Left ventricle myocardium superior (tissue), 1 donor: ENCODE measurements at regions not wholly inside any gene's neighbourhood (a gene's known extent, or its start where the extent isn't known, plus 50 kb on each side); places are given as distances from the start of the nearest gene placed in this dataset.

ENCODE experiments used
- ATAC-seq: fragments of 200-7000 bp; cut with Tn5 transposase; one replicate; pipeline ENCODE4 v1.9.1; 2020; ENCODE audit warnings: mild to moderate bottlenecking, moderate library complexity
- DNase-seq: peaks from one replicate; pipeline ENCODE4 v3.0.0-alpha.2; 2020
- intact Hi-C: fragments of 100-400 bp; cut with micrococcal nuclease; formaldehyde crosslinking; loops from one replicate; pipeline ENCODE4 v1.11.0; 2022
- donor health status: DM: no; HTN: yes; CAD: no; lungs with severe emphysema.

DNA sequence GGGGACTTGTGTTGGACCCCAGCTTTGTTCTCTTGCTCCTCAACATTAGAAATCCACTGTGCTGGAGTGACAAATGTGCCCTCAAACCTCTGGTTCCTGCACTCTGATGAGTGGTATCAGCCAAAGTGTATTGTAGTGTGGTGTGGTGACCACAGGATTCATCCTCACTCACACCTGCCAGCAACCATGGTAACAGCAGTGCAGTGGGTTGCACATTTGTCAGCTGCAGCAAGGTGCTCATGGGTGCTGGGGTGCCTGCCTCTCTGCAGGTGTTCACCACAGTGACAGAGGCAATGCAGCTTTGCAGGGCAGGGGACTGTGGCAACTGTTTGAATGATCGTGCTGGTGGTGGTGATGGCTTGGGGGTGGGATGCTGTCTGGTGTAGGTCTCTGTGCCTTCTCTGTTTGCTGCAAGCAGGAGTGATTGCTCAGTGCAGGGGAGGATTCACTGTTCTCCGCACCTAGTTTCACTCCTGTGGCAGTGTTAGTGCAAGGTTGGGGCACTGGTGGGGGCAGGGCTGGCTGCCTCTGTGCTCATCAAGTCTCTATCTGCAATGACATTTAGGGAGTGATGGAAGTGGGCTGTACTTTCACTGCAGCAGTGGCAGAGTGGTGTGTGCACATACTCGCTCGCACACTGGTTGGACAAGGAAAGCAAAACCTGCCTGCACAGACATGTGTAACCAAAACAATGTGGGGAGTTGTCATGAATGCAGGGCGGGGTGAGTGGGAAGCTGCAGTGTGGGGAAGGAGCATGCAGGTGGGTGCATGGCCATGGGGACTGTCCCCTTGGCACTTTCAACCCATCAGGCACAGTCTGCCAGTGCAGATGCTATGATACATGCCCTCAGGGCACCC, 301.1 kb downstream of the PIK3C3 start:
- intact Hi-C loops: no loop called here
- ATAC-seq (no peak), DNase-seq (no peak)

DNA sequence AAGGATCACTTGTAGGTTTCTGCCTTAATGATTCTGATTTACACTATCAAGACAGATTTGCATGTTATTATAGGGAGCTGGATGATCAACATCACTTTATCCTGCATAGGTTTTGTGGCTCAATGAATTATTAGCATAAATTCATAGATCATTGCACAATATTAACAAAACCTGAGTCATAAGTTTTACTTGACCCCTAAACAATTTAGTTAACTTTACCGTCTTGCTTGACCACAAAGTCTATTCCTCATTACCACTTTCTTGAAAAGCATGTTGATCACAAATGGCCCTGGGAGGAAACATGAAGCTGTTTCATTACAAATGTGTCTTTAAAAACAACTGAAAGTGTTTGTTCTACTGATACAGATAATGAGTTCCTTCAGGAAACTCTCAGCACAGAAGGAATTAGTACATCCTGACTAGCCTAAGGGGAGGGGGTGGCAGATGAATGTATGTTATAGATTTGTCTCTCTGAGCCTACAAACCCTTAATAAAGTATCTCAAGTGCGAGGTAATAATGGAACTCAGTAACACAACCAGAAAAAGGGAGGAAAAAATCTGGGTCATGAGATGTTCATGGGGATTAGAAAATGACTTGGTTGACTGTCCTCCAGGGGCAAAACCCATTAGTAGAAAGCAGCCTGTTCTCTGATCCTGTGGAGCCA, 303.4 kb downstream of the PIK3C3 start:
- DNase-seq: no peak
- no peak for ATAC-seq
- intact Hi-C loops: no loop called here

DNA sequence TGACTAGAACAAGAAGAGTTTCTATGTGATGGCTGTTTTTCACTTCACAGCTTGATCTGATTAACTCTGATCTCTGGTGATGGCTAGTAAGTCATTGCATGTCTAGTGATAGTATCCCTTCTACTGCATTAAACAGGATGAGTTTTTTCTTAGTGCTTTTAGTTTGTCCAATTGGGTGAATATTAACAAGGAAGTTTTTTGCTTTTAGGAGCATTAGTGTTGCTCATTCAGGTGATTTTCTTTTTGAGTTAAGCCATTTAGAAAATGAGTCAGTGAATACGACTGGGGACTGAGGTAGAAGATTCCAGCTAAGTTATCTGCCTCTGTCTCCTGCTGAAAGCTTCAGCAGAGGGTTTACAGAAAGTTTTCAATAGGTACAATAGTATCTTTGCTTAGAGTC, 306.7 kb downstream of the PIK3C3 start:
- intact Hi-C loops: no loop called here
- DNase-seq (no peak), ATAC-seq (no peak)

DNA sequence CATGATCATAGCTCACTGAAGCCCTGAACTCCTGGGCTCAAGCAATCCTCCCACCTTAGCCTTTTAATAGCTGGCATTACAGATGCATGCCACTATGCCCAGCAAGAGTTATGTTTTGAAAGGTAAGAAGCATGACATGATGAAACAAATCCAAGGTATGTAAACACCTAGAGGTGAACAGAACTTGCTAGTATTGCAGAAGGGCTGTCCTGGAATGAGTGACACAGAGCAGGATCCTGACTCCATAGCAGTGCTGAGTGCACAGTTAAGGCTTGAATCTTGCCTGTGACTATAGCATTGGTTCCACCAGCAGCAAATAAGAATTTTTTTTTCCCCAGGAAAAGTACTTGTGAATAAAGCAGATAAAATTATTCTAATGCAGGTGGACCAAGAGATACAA, 309.5 kb downstream of the PIK3C3 start:
- ATAC-seq (no peak), DNase-seq (no peak)
- intact Hi-C loops: no loop called here

DNA sequence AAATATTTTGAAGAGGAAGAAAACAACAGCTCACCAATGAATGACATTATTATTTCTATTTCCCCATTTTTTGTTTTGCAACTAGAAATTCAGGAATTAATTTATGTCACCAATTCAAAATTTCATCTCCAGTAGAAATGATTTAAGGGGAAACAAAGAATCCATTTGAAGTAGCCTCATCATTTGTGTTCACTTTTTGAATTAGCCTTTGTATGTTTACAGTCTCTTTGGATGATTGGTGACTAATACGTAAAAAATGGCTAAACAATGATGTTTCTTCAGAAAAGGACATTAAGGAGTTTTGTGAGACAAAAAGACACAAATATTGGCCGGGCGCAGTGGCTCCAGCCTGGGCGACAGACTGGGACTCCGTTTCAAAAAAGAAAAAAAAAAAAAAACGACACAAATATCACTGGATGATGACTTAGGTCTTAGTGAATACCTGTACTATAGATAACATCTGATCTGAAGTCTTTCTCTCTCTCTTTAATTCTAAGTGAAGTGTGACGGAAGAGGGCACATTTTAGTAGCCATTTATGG, 313.2 kb downstream of the PIK3C3 start:
- no peak for DNase-seq
- no peak for ATAC-seq
- intact Hi-C loops: no loop called here

DNA sequence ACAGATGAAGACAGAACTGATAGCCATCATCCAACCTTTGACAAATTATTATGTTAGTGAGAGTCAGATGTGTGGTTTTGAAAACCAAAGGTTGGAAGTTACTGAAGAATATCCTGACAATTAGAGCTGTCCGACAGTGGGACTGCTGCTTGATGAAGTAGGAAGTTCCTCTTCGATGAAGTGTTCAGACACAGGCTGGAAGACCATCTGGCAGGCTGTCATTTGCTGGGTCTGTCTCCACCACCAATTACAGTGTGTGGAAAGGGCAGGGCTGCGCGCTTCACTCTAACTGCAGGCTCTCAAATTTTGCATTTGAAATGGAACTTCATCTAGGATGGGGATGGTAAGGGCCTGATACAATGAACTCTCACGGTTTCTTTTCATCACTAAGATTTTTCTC, 313.8 kb downstream of the PIK3C3 start:
- DNase-seq (no peak), ATAC-seq (no peak)
- intact Hi-C loops: no loop called here

DNA sequence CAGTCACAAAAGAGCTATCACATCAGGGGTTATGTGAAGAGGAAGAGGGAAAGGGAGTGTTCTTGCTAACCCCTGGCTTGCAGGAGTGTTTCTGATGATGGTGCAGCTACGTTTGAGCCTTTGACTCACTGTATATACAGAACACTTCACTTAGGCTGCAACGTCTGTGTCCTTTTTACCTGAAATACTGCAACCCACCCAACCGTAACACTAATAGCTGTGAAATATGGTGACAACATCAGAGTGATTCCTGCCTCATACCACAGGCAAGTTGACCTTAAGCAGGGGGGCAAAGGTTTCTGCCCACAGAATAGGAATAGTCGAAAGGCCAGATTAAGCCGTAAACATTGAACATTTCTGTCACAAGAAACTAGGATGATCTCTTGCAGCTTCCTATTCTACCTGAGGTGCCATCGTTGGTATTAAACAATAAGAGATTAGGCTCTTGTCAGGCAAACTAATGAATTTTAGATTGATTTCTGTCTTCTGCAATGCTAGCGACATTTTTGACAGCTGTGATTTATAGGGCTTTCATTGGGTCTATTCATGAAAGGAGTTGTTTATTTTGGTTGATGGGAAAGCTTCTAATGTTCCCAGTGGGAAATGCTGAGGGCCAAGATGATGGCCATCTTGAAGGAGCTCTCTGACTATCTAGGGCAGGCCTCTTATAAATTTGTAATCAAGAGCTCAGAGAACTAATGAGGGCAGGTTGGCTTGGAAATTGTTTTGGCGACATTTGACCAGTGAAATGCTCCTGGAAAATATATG, 316.8 kb downstream of the PIK3C3 start:
- ATAC-seq: no peak
- intact Hi-C loops: no loop called here
- no peak for DNase-seq

DNA sequence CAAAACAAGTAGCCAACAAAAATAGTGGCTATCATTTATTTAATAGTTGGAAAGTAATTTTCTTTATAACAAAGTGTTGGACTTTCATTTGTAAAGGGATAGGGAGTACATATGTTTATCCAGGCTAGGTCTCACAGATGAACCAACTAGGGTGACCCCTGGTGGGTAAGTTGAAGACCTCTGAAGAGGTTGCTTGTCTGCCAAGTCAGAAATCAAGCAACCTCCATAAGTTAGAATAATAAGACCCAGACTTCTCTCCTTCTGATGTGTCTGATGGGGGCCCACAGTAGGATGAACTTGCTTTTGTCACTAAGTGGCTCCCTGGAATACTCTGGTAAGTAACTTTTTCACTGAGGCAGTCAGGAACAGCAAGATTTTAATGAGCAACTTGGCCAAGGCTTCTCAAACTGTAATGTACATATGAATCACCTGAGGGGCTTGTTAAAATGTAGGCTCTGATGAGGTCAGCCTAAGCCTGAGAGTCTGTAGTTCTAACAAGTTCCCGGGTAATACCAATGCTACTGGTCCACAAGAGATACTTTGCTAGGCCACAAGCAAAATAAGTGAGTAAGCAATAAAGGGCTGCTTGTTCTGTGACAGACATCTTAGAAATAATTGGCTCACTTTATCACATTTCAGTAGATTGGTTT, 319.6 kb downstream of the PIK3C3 start:
- ATAC-seq (no peak), DNase-seq (no peak)
- intact Hi-C loops: no loop called here

DNA sequence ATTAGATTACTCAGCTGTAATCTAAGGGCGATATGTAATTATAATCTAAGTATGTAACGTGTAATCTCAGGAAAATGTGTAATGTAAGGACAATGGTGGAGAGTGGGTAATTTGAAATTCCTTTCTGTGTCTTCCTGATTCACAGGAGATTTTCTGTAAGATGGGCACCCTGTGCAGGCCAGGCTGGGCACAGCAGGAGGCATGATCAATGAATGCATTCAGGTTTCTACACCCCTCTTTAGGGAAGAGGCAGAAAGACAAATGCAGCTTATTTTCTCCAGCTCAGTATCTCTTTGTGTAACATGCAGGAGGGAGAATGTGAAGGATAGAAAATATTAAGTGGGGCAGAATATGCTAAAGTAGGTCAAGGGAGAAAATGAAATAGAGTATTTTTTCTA, 320.1 kb downstream of the PIK3C3 start:
- no peak for DNase-seq
- intact Hi-C loops: no loop called here
- ATAC-seq: no peak

DNA sequence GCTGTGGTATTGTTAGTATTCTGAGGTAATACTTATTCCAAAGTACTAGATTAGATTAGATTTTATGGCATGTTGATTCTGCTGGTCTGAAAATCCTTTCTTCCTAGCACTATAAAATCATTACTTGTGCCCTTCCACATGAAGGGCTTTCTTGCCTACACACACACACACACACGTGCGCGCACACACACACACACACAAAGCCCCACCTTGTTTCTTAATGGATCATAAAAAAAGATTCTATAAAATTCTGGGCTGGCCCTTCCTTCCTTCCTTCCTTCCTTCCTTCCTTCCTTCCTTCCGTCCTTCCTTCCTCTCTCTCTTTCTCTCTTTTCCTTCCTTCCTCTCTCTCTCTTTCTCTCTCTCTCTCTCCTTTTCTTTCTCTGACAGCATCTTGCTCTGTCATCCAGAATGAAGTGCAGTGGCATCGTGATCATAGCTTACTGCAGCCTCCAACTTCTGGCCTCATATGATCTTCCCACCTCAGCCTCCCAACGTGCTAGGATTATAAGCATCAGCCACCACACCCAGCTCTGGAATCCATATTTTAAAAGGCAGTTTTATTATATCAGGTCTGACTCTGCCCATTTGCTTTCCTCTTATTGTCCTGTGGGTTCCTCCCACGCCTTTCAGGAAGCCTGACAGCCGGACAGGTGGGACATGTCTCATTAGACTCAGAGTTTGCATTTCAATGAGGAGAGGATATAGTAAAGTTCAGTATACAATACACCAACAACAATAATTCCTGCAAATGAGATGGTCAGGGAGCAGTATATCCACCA, 321.1 kb downstream of the PIK3C3 start:
- DNase-seq: no peak
- intact Hi-C loops: no loop called here
- no peak for ATAC-seq

DNA sequence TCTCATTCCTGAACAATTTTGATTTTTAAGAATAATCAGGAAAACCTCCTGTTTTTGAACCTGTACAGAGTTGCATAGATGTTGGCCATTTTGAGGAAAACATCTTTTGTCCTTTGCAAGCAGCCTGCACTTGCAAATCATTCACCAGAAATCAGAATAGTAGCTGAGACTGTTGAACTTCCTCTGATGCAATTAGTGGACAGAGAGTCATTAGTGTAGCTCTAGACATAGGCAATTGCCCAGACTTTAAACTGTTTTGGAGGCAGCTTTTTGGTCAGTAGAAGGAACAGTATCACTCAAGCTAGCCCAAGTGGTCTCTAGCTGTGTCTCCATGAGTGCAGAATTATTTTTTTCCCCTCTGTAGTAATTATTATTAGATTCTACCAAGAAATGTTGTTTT, 326.1 kb downstream of the PIK3C3 start:
- ATAC-seq: no peak
- intact Hi-C loops: no loop called here
- no peak for DNase-seq

DNA sequence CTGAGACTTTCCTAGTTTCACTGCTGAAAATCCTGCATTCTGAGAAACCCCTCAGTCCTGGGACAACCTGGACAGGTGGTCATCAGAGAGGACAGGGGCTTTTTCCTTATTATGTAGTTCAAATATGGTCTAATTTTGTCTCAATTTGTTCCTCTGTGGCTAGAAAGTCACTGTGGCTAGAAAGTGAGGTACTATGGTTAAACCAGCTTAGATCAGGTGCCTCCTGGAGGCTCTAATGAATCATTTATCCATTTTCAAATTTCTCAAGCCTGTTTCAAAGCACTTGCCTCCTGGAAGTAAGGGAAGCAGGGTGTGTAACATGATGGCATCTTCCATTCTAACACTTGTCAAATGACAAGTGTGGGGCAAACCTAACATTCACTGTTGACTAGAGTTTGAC, 326.8 kb downstream of the PIK3C3 start:
- ATAC-seq (no peak), DNase-seq (no peak)
- intact Hi-C loops: no loop called here

DNA sequence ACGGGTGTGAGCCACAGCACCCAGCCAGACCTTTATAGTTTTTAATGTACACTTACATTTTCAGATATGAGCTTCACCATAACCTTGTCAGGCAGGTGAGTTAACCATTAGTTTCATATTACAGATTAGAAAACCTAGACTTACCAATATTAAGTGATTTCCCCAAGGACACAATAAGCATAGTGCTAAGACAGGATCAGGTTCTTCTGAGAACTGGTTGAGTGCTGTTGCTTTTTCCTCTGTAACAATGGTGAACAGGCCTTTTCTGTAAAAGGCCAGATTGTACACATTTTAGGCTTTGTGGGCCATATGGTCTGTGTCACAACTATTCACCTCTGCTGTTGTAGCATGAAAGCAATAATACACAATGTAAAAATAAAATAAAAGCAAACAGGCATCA, 332.0 kb downstream of the PIK3C3 start:
- intact Hi-C loops: no loop called here
- DNase-seq (no peak), ATAC-seq (no peak)

DNA sequence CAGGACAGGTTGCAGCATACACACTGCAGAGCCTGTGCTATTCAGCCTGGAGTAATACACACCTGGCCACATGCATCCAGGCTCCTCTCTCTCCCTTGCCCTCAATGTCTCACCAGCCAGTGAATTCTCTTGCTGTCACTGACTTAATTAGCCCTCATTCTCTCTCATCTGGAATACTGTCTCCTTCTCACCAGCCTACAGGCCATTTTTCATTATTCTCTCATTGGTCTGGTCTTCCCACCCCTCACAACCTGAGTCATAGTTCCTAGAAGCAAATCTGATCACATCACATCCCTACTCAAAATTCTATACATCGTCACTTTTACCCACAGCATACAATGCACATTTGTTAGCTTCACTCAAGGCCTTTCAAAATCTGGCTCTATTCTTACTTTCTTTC, 333.1 kb downstream of the PIK3C3 start:
- ATAC-seq: no peak
- no peak for DNase-seq
- intact Hi-C loops: no loop called here

DNA sequence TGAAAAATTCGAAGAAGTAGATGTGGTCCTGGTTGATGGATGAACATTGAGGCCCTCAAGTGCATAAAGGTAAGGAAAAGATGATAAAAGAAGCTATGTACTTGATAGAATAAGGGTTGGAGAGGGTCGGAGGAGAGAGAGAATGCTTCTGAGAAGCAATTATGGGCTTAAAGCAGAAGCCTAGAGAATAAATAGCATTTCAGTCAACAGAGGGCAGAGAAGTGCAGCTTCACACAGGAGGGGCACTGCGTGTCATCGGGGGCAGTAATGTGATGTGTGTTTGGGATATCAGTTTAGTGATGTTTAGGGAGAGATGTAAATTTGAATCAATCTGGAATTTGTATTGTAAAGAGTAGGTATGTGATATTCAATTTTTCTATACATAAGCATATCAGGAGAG, 334.5 kb downstream of the PIK3C3 start:
- DNase-seq (no peak), ATAC-seq (no peak)
- intact Hi-C loops: no loop called here

DNA sequence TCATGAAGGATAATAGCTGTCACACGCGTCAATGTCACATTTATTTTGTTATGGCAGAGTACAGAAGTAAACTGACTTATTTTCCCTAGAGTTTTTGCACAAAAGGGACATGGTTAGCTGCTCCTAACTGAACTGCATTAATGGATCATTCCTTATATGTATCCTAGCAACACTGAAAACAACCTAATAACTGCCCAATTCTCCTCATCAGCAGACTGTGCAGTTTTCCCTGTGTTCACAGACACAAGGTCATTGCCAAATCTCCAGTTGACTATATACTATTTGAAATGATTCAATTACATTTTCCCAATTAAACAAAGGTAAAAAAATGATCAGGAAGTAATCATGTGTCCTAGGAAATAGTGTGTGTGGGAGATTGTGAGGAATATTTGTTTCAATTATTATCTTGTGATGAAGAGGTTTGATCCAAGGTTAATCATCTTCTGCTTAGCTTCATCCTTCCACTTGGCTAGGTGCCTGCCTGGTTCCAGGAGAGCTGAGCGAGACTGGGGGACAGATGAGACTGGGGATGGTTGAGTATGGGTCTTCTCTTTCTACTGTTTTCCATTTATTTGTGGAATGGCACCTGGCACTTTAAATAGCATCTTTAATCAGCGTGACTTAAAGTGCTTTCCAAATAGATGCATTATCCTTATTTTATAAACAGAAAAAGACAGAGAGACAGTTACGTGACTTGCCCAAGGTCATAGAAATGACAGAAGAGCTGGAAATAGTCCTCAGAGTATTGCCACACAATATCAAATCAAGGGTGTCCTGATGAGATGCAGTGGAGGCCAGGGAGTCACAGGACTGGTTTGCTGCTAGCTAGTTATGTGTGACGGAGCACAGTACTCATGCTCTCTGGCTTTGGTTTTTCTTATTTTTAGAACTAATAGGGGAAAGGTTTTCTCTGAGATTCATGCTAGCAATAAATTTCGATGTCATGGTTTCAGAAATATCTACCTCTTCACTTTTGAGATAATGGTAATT, 335.6 kb downstream of the PIK3C3 start:
- peak; percentile 100 for ATAC-seq
- intact Hi-C loops: loop anchor here (10.0 kb wide), 1 partner anchor 176 kb away; no protein-coding TSS in a partner anchor
- DNase-seq: peak; percentile 35

DNA sequence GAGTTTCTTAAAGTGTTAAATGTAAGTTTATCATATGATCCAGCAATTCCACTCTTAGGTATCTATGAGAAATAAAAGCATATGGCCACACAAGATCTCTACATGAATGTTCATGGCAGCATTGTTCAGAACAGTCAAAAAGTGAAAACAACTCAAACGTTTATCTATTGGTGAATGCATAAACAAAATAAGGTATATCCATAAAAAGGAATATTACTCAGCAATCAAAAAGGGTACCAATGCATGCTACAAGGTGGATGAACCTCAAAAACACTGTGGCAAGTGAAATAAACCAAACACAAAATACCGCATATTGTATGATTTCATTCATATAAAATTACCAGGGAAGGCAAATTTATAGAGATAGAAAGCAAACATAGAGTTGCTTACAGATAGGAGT, 337.6 kb downstream of the PIK3C3 start:
- ATAC-seq: no peak
- no peak for DNase-seq
- intact Hi-C loops: loop anchor here (10.0 kb wide), 1 partner anchor 178 kb away; no protein-coding TSS in a partner anchor
